OCI-M2 (cell line): ENCODE measurements at regions not wholly inside any gene's neighbourhood (a gene's known extent, or its start where the extent isn't known, plus 50 kb on each side); places are given as distances from the start of the nearest gene placed in this dataset.

Source experiments
- DNase-seq: peaks from one replicate; lab custom pipeline; 2025; ENCODE audit not compliant: unreplicated experiment; lab: John Stamatoyannopoulos, UW

DNA sequence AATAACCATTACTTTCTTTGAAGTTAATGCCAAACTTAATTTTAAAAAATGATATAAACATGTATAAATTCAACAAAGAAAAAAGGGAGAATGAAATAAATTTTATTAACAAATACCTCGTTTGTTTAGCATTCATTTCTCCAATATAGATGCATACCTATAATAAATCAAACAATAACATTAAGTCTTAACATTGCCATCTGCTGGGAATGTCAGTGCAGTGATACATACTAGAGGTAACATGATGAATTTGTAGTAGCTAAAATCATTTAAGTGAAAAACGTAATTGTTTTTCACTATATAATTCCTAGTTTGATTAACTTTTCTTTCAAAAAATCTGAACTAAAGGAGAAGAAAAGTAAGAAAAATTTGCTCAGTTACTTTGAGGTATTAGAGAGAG, 340.2 kb upstream of the CBLB start:
- no peak for DNase-seq

DNA sequence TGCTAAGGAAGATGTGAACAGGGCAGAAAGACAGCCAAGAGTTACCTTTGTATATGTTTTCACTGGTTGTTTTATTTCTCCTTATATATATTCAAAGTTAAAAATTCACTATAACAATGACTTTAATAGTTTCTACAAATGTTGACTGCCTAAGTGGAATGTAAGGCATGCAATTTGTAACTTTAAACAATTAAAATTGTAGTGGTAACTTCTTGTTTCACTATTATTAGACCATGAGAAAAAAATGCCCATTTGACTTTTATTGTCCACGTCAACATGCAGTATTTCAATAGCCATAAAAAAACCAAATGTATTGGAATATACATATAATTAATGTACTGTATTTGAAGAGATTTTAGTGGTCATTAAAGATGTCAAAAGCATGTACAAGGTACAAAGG, 340.7 kb upstream of the CBLB start:
- DNase-seq: no peak

DNA sequence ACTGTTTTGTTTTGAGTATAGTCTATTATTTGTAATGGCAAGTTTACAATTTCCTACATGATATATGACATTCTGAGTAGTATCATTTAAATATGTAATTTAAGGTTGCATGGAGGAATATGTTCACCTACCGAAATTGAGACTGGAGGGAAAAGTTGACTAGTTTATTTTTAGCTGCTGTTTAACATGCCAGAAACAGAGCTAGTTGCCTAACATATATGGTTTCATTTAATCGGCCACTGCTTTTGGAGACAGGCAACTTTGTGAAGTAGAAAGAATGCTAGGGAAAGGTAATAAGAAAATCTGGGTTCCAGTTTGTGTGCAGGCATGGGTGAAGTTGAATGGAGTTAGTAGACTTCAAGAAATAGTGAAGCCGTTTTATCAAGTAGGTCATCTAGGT, 342.1 kb upstream of the CBLB start:
- no peak for DNase-seq

DNA sequence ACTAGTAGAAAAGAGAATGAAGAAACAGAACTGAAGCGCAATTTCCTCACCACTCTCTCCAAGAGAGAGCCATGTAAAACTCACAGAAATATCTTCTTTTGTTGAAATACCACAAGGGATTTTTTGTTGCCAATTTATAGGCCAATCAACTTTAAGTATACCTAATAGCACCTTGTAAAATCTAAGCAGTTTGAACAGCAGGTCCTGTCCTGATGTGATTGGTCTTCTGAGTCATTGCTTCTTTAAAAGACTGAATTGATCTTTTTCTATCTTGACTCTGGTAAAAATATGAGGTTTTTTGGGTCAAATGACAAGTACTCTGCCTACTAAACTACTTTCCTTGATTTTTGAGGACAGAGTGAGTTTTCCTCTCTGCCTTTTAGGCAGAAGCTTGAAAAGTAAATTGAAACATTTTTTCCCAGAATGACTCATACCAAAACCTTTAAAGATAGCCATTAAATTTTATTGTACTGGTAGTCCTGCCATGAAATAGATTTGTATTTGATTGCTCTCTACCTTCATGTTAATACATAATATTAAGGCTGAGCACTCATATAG, 343.9 kb upstream of the CBLB start:
- no peak for DNase-seq

DNA sequence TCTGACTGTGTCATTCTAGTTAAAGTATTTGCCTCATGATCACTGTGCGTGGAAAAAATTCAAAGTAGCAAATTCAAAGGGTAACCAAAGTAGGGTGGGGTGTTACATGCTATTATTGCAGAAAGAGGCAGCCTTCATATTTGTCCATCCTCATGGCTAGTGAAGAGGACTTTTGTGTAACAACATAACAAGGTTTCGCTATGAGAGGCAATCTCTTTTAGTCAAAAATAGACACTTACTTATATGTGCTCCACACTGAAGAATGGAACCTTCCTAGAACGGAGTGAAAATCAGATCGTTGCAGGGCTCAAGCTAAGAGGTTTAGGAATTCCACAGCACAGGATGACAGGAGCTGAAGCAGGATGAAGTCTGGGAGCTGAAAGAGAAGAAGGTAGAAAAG, 345.1 kb upstream of the CBLB start:
- no peak for DNase-seq

DNA sequence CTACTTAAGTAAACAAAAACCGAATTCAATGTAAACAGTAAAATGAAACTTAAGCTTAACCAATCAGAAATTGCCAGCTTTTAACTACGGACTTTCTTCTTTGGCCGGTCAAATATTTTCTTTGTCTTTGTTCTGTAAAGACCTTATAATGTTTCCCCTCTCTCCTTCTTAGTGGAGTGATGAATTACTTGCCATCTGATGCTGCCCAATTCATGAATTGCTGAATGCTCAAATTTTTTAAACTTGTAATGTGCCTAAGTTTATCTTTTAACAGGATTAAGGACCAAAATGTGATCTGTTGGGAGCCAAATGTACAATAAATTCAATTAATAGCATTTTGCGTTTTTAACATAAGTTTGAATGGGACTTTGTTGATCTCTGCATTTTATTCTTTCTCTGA, 345.8 kb upstream of the CBLB start:
- DNase-seq: no peak

DNA sequence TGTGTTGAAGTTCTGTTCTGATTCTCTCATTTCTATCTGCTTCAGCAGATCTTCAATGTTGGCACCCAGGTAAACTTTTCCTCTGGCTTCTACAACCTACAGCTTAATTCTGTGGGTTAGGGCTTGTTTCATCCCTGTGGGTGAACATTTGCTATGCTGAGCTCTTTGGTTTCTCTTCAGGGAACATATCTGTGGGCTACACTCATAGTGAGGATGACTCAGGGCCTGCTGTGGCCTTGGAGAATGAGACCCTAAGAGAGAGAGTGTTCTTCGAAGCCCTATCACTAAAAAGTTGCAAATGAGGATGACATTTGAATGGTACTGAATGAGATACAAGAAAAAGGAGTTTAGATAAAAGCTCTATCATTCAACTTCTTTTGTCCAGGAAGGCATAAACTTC, 346.2 kb upstream of the CBLB start:
- no peak for DNase-seq

DNA sequence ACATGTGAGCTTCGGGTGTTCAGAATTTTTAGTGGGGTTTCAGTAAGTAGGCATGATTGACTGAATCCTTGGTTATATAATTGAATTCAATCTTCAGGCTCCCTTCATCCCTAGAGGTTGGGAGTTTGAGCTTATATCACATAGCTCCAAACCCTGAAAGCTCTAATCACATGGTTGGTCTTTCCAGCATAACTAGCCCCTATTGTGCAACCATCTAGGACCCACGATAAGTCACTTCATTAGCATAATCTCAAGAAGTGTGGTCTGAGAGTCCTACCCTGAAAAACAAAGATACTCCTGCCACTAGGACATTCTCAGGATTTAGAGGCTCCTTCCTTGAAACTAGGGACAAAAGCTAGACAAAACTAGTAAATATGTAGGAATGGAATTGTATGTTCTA, 348.9 kb upstream of the CBLB start:
- no peak for DNase-seq

DNA sequence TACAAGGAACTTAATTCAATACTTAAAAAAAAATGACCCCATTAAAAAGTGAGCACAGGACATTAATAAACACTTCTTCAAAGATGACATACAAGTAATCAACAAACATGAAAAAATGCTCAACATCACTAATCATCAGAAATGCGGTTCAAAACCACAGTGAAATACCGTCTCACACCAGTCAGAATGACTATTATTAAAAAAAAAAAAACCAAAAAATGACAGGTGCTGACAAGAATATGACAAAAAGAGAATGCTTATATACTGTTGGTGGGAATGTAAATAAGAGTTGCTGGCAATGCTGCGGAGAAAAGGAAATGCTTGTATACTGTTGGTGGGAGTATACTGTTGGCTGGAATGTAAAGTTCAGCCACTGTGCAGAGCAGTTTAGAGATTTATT, 358.3 kb upstream of the CBLB start:
- DNase-seq: no peak

DNA sequence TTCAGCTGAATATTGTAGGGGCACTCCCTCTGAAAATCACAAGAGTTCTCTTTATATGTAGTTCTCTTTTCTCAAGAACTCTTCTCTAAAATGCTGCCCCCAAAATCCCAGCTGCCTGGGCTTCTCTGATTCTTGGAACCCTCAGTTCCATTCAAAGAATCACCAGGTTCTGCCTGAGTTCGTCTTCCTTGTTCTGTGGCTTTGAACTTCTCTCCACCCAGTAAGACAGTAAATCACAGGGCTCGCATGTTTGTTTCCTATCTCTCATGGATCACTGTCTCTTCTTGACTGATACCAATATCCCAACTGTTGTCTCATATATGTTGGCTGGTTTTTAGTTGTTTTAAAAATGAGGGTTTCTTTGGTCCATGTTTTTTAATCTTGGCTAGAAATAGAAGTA, 359.5 kb upstream of the CBLB start:
- DNase-seq: no peak

DNA sequence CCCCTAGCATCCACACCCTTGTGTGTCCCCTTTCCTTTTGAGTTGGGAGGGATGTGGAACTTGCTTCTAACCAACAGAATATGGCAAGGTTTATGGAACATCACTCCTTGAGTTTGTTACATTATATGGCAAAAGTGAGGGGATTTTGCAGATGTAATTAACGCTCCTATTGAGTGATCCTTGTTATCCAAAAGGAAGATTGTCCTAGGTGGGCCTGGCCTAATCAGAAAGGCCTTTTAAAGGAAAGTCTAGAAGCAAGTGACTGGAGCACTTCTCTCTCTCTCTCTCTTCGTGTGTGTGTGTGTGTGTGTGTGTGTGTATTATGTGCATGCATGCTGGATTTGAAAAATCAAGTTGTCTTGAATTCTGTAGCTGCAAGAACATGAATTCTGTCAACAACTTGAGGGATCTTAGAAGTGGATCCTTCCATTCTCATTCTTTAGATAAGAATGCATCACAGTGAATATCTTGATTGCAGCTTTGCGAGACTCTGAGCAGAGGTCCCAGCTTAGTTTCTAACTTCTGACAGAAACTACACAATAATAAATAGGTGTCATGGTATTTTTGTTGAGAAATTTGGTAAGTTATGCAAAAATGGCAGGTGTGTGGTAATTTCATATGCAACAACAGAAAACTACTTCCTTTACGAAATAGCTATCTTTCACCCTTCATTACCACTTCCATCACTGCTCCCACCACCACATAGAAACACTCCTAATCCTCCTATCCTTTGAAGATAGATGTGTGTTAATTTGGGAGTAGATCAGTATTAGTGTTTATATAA, 360.9 kb upstream of the CBLB start:
- no peak for DNase-seq

DNA sequence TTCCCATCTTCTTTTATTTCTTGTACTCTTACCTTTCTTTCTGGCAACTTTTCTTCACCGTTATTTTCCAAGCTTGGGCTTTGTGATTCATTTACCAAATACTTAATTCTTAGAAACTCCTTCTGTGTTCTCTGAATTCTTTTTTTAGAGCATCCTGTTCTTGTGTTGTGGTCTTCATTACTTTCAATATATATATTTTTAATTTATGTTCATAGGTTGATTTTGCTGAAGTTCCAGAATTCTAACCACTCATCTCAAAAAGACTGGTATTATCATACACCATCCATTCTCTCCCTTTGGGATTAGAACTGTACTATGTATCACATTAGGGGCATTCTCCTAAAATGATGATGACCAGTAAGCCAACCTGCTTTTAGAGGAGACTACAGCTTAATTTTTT, 362.3 kb upstream of the CBLB start:
- DNase-seq: no peak

DNA sequence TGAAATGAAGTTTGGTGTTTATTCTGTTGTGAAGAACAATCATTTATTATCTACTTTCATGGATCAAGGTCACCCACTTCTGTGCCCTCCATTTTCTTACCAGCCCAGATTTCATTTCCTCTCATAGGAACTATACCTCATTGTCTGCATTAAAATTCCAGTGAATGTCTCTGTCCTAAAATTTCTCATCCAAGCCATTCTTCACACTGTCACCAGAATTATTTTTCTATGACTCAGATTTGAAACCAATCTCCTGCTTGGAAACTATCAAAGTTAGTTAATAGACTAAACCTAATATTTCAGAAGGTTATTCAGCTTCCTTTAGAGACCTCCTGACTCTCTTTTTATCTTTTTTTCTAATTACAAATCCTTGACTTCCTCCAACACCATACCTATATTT, 364.1 kb upstream of the CBLB start:
- no peak for DNase-seq

DNA sequence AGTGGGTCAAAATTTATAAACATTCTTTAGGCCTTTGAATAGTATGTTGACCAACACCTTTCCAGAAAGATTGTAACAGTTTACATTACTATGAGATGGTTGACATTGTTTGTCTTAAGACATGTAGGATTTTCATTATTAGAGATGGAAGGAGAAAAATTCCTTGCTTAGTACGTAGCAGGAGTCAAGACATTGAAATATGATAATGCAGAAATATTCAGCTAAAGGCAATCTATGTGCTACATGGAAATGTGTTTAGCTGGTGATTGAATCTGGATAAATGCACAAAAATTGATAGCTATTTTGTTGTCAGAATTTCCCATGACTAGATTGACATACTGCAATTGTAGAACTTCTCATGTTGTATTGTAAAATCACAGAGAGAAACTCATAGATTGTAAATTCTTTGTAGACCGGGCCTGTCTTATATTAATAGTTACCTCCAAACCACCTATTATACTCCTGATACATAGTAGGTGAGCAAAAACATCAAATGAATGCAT, 370.4 kb upstream of the CBLB start:
- DNase-seq: no peak

DNA sequence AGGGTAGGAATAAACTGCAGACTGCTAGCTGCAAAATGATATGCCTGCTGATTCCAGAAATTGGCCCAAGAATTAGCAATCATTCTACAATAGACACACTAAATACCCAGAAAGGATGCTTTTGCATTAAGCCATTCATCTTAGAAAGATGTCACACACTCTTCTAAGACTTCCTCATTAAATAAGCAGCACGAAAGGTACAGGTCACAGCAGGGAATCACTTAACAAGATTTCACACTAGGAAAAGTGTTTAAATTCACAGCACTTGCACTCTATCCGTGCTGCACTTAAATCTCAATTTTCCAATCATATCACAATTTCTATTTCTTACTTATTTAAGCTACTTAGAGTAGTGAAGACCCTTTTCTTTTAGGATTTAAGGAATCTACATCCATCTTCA, 372.8 kb upstream of the CBLB start:
- DNase-seq: no peak

DNA sequence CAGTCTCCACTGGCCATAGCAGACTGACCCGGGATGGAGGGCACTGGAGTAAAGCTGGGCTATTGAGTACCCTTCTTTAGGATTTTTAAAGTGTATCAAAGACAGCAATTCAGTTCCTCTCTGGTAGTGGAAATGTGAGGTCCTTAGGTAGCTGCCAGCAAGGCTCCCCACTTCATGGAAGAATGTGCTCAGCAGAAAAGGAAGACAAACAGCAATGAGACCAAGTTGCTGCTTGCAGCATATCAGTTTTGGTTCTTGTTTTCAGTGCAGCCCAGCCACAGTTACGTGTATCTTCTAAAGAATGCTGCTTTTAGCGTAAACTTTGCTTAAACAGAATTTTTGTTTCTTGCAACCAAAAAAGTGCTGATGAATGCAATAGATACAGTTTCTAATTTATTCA, 374.0 kb upstream of the CBLB start:
- DNase-seq: no peak

DNA sequence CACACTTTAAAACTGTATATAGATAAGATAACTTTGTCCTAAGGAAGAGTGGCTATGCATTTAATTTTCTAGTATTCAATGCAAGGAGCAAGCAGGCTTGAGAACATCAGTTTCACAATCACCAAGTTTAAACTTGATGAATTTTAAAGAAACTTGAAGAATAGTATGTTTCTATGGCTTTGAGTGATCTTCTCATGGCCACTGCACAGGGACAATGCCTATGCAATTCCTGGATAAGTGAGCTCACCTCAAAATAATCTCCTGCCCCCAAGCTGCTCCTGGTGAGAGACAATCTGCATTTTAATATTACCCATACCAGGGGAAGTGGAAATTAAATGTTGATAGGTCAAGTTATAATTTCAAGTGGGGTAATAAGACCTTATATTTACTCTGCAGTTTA, 376.6 kb upstream of the CBLB start:
- DNase-seq: no peak

DNA sequence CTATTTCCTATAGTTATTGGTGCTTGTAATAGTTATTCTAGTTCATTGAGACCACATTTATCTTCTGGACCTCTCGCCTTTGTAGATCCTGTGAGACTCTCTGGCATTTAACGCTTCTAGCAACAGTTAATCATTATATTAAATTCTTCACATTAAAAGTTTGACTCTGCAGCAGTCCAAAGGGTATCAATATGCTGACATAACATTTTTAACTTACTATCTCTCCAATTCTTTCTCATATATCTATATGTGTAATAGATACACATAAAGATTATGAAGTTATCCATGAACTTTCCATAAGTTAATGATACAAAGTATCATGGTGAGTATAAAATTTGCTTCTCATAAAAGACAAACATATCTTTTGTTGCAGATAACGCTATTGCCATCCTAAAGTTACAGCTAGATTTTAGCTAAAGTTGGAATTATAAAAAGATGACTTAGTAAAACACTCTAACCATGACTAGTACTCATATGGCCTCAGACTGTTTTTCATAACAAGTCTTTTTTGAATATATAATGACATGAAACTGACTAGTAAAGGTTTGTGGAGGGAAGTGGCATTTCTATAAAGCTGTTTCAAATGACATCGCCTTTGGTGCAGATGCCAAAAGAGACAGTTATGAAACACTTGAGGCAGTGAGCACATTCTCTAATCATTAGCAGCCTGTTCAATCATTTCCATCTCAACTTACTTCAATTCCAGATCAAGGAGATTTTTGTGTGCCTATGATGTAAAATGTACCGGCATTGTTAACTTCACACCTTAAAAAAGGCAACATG, 379.3 kb upstream of the CBLB start:
- DNase-seq: no peak

DNA sequence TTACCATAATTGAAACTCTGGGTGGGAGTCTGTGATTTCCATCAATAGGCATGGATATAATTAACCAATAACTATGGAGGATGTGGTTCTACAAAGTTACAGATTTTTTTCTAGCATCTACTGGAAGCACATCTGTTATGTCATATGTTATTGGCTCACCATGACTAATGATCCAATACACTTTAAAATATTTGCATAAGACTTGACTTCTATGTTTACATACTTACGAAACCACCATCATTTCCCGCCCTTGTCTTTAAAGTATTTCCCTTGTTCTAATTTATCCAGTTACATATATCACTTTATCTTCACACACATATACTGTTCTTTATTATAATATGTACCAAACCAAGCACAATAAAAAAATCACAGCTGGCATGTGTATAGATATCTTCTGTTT, 380.3 kb upstream of the CBLB start:
- DNase-seq: no peak

DNA sequence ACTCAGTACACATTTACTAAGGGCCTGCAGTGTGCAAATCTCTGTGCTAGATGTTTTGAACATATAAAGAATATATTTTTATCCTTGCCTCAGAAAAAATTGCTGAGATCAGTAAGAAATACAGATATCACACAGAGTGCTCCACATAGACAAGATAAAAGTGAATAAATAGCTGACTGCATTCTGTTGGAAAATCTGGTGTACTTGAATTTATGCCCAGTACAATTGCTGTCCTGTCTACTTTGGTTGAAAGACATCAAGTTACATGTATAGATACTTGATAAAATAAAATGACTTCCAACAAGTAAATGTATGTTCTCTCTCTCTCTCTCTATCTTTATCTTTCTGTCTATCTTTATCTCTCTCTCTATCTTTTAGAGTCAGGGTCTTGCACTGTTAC, 381.2 kb upstream of the CBLB start:
- no peak for DNase-seq

DNA sequence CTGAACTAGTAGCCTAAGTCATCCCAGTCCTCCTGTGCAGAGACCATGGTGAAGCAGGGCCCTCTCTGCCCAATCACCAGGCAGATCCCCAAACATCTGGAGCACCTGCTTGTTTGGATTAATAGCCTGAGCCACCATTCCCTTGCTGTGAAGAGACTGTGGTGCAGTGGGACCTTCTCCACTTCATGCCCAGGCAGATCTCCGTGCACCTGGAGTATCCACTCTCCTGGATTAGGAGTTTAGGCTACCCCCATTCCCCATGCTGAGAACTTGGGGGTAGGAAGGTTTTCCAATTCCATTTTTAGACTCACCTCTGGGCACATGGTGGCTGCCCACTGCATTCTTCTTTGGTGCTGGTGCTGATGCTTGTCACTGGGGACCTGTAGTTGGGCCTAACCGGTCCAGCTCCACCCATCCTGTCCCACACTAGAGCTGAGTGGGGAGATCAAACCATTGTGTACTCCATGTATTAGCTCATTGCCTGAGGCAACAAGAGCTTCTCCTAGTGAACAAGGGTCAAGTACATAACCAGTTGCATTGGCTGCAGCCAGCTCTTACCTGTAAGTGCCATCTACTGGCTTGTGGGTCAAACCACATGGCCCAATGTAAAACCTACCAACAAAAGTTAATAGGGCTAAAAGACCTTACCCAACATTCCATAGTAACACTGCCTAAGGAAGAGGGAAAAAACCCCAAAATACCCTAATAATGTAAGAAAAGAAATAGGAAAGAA, 382.5 kb upstream of the CBLB start:
- DNase-seq: no peak

DNA sequence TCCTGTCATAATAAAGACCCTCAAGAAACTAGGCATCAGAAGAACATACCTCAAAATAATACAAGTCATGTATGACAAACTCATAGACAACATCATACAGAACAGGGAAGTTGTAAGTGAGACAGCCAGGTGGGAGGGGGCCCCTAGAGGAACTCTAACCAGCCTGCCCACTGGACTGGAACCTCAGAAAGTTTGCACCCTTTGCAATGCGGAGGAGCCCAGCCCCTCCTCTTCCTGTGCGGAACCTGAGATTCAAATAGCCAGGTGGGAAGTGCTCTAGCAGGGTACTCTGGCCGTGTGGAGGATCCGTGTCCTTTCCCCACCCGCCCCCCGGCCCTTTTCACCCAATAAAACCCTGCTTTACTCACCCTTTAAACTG, 387.0 kb upstream of the CBLB start:
- DNase-seq: no peak
